Endothelial cell of umbilical vein (primary cell): ENCODE measurements at regions not wholly inside any gene's neighbourhood (a gene's known extent, or its start where the extent isn't known, plus 50 kb on each side); places are given as distances from the start of the nearest gene placed in this dataset.

Experiments
- BruUV-seq: library from RNA; stranded (reverse); fragments of 400-500 nt; replicated peaks from 2 replicates; lab custom pipeline; 2021; lab: Mats Ljungman, UMichigan
- CTCF ChIA-PET: fragments of 300-600, 350-600 bp; sonication (Branson Sonifier 250); formaldehyde crosslinking; loops from one replicate; lab custom pipeline; 2021; ENCODE audit warnings: antibody characterized with exemption, inconsistent platforms; lab: Charles Lee
- POLR2A ChIA-PET: fragments of 300-600, 350-600 bp; sonication (Branson Sonifier 250); formaldehyde crosslinking; loops from one replicate; lab custom pipeline; 2021; ENCODE audit warnings: antibody characterized with exemption, inconsistent platforms; lab: Charles Lee
- DNase-seq: peaks from one replicate; pipeline ENCODE4 v3.0.0-alpha.2; 2011; ENCODE audit warnings: low read depth, low spot score
- FAIRE-seq: peaks from 2 replicates; lab custom pipeline; 2011; peaks lifted over from hg19 to GRCh38; lab: Jason Lieb, UNC
- H2AFZ ChIP-seq: 2 replicates; pipeline ENCODE4 v1.6.0; 2012; ENCODE audit warnings: low read depth, low read length, control low read depth, inconsistent platforms
- H3K27ac ChIP-seq: 2 replicates; pipeline ENCODE4 v1.5.1; 2011; ENCODE audit warnings: low read depth, mild to moderate bottlenecking, control low read depth, low read length, moderate library complexity; ENCODE audit not compliant: insufficient read depth
- H3K27me3 ChIP-seq, 2 experiments: 2 replicates each; pipeline versions ENCODE4 v1.6.0 to v1.6.1; 2011; ENCODE audit warnings: low read length in 2 of 2, mixed read lengths in 1 of 2; ENCODE audit not compliant: control insufficient read depth in 2 of 2, insufficient read depth in 2 of 2
- H3K36me3 ChIP-seq, 2 experiments: 2 replicates in 1 of 2; 3 replicates in 1 of 2; pipeline ENCODE4 v1.5.1; 2011; ENCODE audit warnings: low read length in 2 of 2, mild to moderate bottlenecking in 1 of 2, moderate library complexity in 1 of 2; ENCODE audit not compliant: control insufficient read depth in 2 of 2, insufficient read depth in 2 of 2; ENCODE audit errors: extremely low read depth in 1 of 2
- H3K4me1 ChIP-seq: 3 replicates; pipeline ENCODE4 v1.5.1; 2011; ENCODE audit warnings: mild to moderate bottlenecking, low read length; ENCODE audit not compliant: control insufficient read depth, insufficient read depth; ENCODE audit errors: extremely low read depth
- H3K4me2 ChIP-seq: 2 replicates; pipeline ENCODE4 v1.6.1; 2011; ENCODE audit warnings: low read length, control low read depth, mixed read lengths; ENCODE audit not compliant: insufficient read depth
- H3K4me3 ChIP-seq, 3 experiments: fragments of 200-600 bp in 1 of 3; sonication (generic), shearing (Covaris generic) in 1 of 3; replicated peaks in 1 of 3; 2 replicates each; pipeline ENCODE4 v1.5.1; 2011 to 2016; ENCODE audit warnings: control low read depth in 3 of 3, low read length in 3 of 3, mild to moderate bottlenecking in 2 of 3, inconsistent platforms in 1 of 3, low read depth in 1 of 3, moderate library complexity in 1 of 3; ENCODE audit not compliant: insufficient read depth in 1 of 3
- H3K79me2 ChIP-seq: 2 replicates; pipeline ENCODE4 v1.6.0; 2012; ENCODE audit warnings: low read length, inconsistent platforms; ENCODE audit not compliant: control insufficient read depth, insufficient read depth
- H3K9ac ChIP-seq: replicated peaks from 2 replicates; pipeline ENCODE3; 2011; ENCODE audit warnings: low read length, control low read depth; ENCODE audit not compliant: insufficient read depth; ENCODE audit errors: extremely low read depth
- H3K9me1 ChIP-seq: replicated peaks from 3 replicates; pipeline ENCODE4 v1.6.0; 2011; ENCODE audit warnings: mild to moderate bottlenecking, low read length; ENCODE audit not compliant: control insufficient read depth, insufficient read depth; ENCODE audit errors: extremely low read depth
- H3K9me3 ChIP-seq: replicated peaks from 2 replicates; pipeline ENCODE4 v1.5.1; 2012; ENCODE audit warnings: low read length, inconsistent platforms; ENCODE audit not compliant: control insufficient read depth, insufficient read depth
- H4K20me1 ChIP-seq: replicated peaks from 2 replicates; pipeline ENCODE3; 2011; ENCODE audit warnings: mild to moderate bottlenecking, low read length; ENCODE audit not compliant: control insufficient read depth, insufficient read depth; ENCODE audit errors: extremely low read depth
- CTCF ChIP-seq, 2 donors: IDR thresholded peaks; 1 replicate in 1 of 2; 2 replicates in 1 of 2; pipeline ENCODE4 v1.5.1; 2011; ENCODE audit warnings: low read length in 2 of 2, mild to moderate bottlenecking in 2 of 2, moderate library complexity in 2 of 2, control low read depth in 1 of 2, inconsistent platforms in 1 of 2, low read depth in 1 of 2; ENCODE audit not compliant: insufficient read depth in 1 of 2; ENCODE audit errors: extremely low read depth in 1 of 2
- EZH2 ChIP-seq: IDR thresholded peaks from 2 replicates; pipeline ENCODE4 v1.6.1; 2012; ENCODE audit warnings: borderline replicate concordance, low read depth, mild to moderate bottlenecking, moderate library complexity, low read length, inconsistent platforms; ENCODE audit not compliant: severe bottlenecking
- FOS ChIP-seq: IDR thresholded peaks from 2 replicates; pipeline ENCODE4 v1.6.1; 2011; ENCODE audit warnings: mild to moderate bottlenecking, low read length, moderate library complexity, borderline replicate concordance; ENCODE audit not compliant: insufficient read depth
- GATA2 ChIP-seq: IDR thresholded peaks from 2 replicates; pipeline ENCODE4 v1.7.0; 2011; ENCODE audit warnings: low read depth, mild to moderate bottlenecking, moderate library complexity, mixed read lengths, low read length; ENCODE audit not compliant: insufficient read length, insufficient read depth
- JUN ChIP-seq: IDR thresholded peaks from 2 replicates; pipeline ENCODE4 v1.6.1; 2011; ENCODE audit warnings: borderline replicate concordance, low read depth; ENCODE audit not compliant: insufficient read length, insufficient read depth
- MAX ChIP-seq: IDR thresholded peaks from 2 replicates; pipeline ENCODE4 v1.6.1; 2011; ENCODE audit not compliant: insufficient read depth, insufficient read length
- MYC ChIP-seq: IDR thresholded peaks from one replicate; pipeline ENCODE4 v1.6.1; 2011; ENCODE audit warnings: mild to moderate bottlenecking, low read depth, low read length
- POLR2A ChIP-seq: IDR thresholded peaks from 2 replicates; pipeline ENCODE4 v1.6.1; 2012; ENCODE audit warnings: low read depth, mild to moderate bottlenecking, control low read depth, low read length
- POLR2AphosphoS5 ChIP-seq: IDR thresholded peaks from 2 replicates; pipeline ENCODE4 v1.6.1; 2012; ENCODE audit warnings: low read depth, mild to moderate bottlenecking, control low read depth, low read length, moderate library complexity; ENCODE audit not compliant: insufficient read depth
- dilution Hi-C: fragments of 300-500 bp; cut with MboI; formaldehyde crosslinking; loops from one replicate; pipeline ENCODE4 v1.15.0; 2019; ENCODE audit warnings: low sequenced_read_pairs; ENCODE audit not compliant: extremely low pct_ligation_motif_present
- intact Hi-C: fragments of 100-400 bp; cut with micrococcal nuclease; formaldehyde crosslinking; loops from one replicate; pipeline ENCODE4 v1.10.0; 2022

GRCh38 chr16:61024180-61024900 lies 1011.9 kb downstream of the CDH8 start:
- H3K27me3 ChIP-seq: no peaks in the 10 kb centered on the region
- peaks cover 3% of the 10 kb centered on the region for H3K9me3 ChIP-seq
- H3K4me3 ChIP-seq: no peak overlapping the region
- no peaks in the 10 kb centered on the region for H3K4me1 ChIP-seq
- DNase-seq (no peak), FAIRE-seq (no peak)
- CTCF ChIA-PET: no interaction called here
- intact Hi-C loops (no loop called here), dilution Hi-C loops (no loop called here)
- H4K20me1 ChIP-seq: no peaks in the 10 kb centered on the region
- no TSS peak for BruUV-seq
- H3K9me1 ChIP-seq: no peaks in the 10 kb centered on the region
- no peak overlapping the region for H3K4me2 ChIP-seq
- POLR2A ChIA-PET: no interaction called here
- H3K9ac ChIP-seq: no peak overlapping the region
- H3K36me3 ChIP-seq: no peaks in the 10 kb centered on the region
- no peak for TF ChIP-seq GATA2
- no peak for TF ChIP-seq MYC
- no peak for TF ChIP-seq FOS
- TF ChIP-seq POLR2AphosphoS5: no peak
- no peak for TF ChIP-seq POLR2A
- TF ChIP-seq MAX: no peak
- no peak for TF ChIP-seq EZH2
- TF ChIP-seq JUN: no peak
- no peak for TF ChIP-seq CTCF (IDR thresholded peaks at IDR 0.05; ENCODE audit: extremely low read depth in 1 of 2, insufficient read depth in 1 of 2, low read depth in 1 of 2, low read length in 2 of 2)
- H3K27ac ChIP-seq: no peak overlapping the region
- H2AFZ ChIP-seq: no peak overlapping the region
- no peaks in the 10 kb centered on the region for H3K79me2 ChIP-seq
